GM18868 (cell line): ENCODE measurements at regions not wholly inside any gene's neighbourhood (a gene's known extent, or its start where the extent isn't known, plus 50 kb on each side); places are given as distances from the start of the nearest gene placed in this dataset.

ENCODE experiments used
- ATAC-seq: cut with Tn5 transposase; IDR thresholded peaks from one replicate; pipeline ENCODE4 v1.9.1; 2021; ENCODE audit warnings: mild to moderate bottlenecking, moderate library complexity; ENCODE audit not compliant: unreplicated experiment

GRCh38 chr4:153034681-153035080 is 98.6 kb downstream of the FHDC1 start:
- ATAC-seq, result no peak

GRCh38 chr4:153036931-153037482 is 100.9 kb downstream of the FHDC1 start:
- no peak for ATAC-seq

GRCh38 chr4:153038623-153039311 is 102.6 kb downstream of the FHDC1 start:
- no peak for ATAC-seq

- ATAC-seq, result no peak
Measured at GRCh38 chr4:153039542-153040185, 103.5 kb downstream of the FHDC1 start.

DNA sequence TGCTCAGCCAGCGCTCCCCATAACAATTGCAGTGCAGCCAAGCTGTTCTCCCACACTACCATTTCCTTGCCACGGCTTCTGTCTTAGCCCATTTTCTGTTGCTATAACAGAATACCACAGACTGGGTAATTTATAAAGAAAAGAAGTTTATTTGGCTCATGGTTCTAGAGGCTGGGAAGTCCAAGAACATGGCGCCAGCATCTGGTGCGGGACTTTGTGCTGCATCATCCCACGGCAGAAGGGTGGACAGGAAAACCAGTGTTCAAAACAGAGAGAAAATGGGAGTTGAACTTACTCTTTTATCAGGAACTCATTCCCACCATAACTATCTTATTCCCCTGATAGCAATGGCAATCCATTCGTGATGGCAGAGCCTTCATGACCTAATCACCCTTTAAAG is 104.6 kb downstream of the FHDC1 start:
- no peak for ATAC-seq

DNA sequence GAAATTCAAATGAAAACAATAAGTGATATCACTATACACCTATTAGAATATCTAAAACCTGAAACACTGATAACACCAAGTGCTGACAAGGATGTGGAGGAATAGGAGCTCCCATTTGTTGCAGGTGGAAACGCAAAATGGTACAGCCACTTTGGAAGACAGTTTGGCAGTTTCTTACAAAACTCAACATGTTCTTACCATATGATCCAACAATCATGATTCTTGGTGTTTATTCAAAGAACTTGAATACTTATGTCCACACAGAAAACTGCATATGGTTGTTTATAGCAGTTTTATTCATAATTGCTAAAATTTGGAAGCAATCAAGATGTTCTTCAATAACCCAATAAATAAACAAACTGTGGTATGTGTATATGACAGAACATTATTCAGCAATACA is 107.9 kb downstream of the FHDC1 start:
- ATAC-seq, result no peak

DNA sequence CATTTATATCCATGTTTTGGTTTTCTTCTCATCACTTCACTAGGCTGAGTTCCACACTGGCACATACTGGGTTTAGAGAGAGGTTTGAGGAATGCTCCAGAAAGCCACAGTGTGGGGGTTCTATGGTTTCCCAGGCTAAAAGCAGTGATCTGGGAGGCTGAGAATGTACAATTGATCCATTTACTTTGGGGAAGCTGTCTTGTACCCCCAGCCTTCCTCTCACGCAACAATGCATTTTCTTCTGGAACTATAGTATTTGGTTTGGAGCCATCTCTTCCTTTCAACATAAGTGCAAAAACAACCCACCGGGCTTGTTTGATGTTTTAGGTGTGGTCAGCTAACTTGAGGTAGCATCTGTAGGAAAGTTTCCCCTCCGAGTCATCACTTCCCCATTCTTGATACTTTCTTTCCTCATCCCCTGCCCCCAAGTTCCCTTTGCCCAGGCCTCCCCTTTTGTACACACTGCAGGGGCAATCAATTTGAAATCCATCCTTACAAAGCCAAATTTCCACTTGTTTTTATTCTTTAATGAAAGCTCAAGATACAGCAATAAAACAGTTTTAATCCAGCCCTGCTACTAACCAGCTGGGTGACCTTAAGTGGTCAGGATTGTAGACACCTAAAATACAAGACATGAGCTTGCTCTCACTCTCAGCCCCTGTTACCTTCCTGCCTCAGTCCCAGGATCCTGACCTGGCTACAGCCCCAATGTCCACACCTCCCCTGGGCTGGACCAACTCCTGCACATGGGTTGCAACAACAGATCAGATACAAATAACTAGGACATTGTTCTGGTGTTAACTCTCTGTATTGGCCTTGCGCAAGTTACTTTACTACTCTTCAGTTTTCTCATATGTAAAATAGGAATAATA is 109.2 kb downstream of the FHDC1 start:
- peak; percentile 95 for ATAC-seq

DNA sequence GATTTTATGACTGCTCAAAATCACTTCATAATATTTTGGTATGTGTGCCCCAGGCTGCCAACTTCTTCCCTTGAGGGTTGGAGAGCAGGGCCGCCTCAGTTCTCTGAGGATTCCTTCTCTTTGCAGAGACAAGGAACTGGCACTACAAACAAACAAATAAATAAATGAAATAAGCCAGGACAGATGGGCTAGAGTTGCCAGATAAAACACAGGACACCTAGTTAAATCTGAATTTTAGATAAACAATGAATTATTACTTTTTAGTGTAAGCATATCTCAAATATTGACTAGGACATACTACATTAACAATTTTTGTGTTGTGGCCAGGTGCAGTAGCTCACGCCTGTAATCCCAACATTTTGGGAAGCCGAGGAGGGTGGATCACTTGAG is 122.5 kb downstream of the FHDC1 start:
- ATAC-seq, result no peak

GRCh38 chr4:153060196-153060595 is 124.1 kb downstream of the FHDC1 start:
- no peak for ATAC-seq

- no peak for ATAC-seq
Measured at GRCh38 chr4:153061971-153062370, 125.8 kb downstream of the FHDC1 start.

- no peak for ATAC-seq
Measured at GRCh38 chr4:153062652-153063168, 126.6 kb downstream of the FHDC1 start.

DNA sequence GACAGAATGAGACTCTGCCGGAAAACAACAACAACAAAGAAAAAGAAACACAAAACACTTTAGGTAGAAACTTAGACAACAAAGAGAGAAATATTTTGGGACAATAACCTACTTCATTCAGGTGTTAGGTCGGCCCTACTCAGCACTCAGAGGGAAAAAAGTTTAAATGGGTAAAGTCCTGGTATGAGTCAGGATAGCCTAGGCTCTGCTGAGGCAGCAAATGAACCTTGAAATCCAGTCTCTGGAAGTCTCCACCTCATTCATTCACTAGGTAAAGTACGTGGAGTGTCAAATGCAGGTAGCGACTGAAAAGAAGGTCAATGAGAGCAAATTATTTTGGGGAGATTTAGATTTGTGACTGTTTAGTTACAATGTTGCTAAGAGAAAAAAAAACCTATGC is 127.4 kb downstream of the FHDC1 start:
- ATAC-seq, result no peak

DNA sequence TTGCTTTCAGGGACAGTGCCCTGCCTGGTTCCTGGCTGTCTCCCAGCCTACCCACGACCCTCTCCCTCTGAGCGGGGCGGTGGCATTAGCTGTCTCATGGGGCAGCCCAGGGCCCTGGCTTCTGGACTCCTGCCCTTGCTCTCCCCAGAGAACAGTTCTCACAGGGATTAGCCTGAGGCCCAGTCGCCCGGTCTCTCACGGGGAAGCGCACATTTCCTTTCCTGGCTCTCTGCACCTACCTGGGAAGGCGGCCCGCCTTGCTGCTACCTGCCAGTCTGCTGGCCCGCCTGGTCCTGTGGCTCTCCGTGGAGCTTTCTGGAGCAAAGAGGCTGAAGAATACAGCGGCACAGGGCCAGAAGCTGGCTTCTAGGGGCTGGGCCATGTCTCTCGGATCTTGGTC is 128.4 kb downstream of the FHDC1 start:
- no peak for ATAC-seq

GRCh38 chr4:153065276-153065675 is 129.2 kb downstream of the FHDC1 start:
- ATAC-seq, result no peak

DNA sequence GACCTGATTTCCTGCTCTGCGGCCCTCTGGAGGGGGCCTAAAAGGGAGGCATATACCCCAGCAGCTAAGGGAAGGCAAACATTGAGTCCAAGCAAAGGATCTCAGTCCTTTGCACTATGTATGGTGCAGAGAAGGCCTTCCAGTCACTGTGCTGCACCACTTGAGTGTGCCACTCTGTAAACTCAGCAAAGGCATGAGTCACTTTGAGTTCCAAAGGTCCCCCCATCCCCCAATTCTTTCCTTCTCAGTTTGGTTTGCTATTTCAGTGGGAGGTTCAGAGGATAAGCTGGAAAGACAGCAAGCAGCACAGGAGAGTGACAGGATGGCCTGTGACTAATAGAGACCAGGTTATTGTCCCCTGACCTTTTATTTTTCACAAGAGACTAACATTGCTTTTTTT is 131.3 kb downstream of the FHDC1 start:
- ATAC-seq, result no peak

DNA sequence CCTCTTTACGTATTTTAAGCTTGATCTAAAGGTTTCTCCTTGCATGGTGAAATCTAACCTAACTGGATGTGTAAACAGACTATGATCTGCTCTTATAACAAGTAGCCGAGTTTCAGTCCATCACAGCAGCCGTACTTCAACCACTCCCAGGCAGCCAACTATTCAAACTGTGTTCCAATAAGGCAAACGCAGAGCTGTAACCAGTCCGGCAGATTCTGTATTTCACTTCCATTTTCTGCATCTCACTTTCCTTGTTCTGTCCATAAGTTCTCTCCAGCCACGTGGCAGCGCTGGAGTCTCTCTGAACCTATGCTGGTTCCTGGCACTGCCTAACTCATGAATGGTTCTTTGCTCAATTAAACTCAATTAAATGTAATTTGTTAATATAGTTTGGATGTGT is 132.6 kb downstream of the FHDC1 start:
- no peak for ATAC-seq

- ATAC-seq, result no peak
Measured at GRCh38 chr4:153071958-153072598, 132.2 kb upstream of the TRIM2 start.

DNA sequence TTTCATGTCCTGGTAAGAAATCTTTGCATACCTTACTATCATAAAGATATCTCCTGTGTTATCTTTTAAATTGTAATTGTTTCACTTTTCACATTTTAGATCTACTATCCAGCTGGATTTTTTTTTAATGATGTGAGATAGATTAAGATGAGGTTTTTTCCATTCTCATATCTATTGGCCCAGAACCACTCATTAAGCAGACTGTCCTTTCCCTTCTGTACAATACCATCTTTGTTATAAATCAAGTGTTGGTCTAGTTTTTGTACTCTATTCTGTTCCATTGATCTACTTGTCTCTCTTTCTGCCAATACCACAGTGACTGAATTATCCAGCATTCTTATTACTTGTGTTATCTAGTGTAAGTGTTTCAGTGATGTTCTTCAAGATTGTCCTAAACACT is 131.6 kb upstream of the TRIM2 start:
- no peak for ATAC-seq

DNA sequence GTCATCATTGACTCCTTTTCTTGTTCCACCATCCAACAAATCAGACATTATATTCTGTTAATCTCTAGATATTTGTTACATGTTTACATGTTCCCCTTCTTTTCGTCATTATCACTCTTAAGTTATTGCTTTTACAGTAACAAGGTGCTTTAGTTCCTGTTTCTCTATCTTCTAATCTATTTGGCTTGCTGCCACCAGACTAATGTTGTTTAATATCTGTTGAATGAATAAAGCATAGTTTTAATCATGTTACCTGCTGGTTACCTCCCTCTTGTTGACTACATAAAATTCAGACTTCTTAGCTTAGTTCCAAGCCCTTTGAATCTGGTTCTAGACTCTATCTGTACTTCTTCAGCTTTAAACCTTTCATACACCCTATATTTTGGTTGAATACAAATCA is 129.8 kb upstream of the TRIM2 start:
- no peak for ATAC-seq

GRCh38 chr4:153074936-153075630 is 129.2 kb upstream of the TRIM2 start:
- ATAC-seq, result no peak
